GM19023 (cell line): ENCODE measurements at regions not wholly inside any gene's neighbourhood (a gene's known extent, or its start where the extent isn't known, plus 50 kb on each side); places are given as distances from the start of the nearest gene placed in this dataset.
"Not testable (repeated sequence)": the region's sequence is repeated elsewhere in the genome, so short reads cannot be mapped to it uniquely, and the experiment has no call there.

Source experiments
- ATAC-seq: cut with Tn5 transposase; IDR thresholded peaks from one replicate; pipeline ENCODE4 v1.9.1; 2021; ENCODE audit warnings: mild to moderate bottlenecking, moderate library complexity; ENCODE audit not compliant: unreplicated experiment

DNA sequence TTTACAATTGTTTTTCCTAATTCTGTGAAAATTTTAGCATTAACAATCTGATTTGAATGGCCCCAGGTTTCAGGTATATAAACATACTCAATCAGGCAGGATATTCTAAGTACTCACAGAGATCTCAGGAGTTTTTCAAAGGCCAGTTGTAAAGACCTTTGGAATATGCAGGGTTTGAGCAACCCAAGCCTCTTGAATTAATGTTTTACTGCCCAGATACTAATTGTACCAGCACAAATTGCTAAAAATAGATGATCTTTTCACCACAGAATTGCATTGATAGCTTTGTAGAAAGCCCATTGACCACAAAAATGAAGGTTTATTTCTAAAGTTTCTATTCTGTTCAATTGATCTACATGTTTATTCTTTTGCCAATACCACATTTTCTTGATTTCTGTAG, 186.5 kb downstream of the OSTF1 start:
- no peak for ATAC-seq

DNA sequence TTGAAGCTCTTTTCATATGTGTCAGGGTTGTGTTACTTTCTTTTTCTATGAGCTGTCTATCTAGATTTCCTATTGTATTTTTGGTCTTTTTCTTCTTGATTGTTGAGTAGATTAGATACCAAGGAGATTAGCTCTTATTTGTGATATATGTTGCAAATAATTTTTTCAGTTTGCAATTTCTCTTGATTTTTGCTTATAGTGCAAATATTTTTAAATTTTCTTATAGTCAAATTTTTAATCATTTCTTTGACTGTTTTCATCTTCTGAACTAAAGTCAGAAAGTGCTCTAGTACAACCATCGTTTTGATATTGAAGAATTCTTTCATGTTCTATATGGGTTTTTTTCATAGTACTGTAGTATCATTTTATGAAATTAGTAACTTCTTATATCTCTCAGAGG, 193.7 kb downstream of the OSTF1 start:
- no peak for ATAC-seq

DNA sequence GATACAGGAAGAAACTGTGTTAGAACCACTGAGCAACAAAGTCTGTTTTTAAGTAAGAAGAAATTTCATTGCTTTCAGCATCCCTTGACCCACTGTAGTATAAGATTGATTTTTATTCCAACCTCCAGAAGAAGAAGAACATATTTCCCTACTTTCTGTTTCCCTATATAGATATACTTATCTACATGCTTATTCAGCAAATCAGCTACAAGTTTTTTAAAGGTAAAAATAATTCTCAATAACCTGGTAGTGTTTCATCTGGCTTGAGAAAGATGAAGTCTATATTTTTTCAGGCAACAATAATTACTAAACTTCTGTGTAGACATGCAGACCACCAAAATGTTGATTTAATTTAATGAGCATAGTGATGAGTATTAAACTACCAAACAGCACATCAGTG, 201.0 kb downstream of the OSTF1 start:
- ATAC-seq: no peak

DNA sequence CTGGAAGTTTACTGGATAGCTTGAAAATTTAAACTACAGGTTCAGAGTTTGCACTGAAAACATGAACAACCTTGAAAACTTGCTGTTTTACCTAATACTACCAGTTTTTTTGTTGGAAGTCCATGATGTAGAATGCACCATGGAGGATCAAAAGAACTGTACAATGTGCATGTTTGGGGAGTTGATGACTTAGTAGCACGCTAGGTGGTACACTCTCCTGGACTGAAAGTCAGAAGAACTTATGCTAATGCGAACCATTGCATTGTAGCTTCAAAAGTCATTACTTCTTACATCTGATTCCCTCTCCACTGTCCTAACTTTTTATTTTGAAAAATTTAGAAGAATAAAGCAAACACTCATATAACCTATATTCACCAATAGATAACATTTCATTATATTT, 211.0 kb downstream of the OSTF1 start:
- ATAC-seq: no peak

DNA sequence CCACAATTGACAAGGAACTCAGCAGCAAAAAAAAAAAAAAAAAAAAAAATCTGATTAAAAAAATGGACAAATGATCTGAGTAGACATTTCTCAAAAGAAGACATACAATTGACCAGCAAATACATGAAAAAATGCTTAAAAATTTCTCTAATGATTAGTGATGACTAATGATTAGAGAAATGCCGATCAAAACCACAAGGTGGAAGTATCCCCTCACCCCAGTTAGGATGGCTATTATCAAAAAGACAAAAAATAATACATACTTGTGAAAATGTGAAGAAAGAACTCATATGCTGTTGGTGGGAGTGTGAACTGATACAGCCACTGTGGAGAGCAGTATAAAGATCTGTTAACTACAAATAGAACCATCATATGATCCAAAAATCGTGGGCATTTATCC, 245.3 kb downstream of the OSTF1 start:
- ATAC-seq: no peak

DNA sequence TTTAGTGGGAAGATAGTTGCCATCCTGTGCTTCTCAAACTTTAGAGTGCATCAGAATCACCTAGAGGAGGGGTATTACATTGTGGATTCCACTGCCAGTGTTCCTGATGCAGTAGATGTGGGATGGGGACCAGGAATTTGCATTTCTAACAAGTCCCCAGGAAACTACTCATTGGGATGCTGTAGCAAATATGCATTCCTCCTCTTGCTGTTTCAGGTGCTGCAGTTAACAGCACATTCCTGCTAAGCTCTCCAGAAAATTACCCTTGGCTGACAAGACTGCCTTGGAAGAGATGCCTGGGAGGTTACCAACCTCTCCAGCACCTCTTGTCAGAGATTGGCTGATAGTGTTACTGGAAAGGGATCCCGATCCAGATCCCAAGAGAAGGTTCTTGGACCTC, 270.5 kb downstream of the OSTF1 start:
- ATAC-seq: no peak

DNA sequence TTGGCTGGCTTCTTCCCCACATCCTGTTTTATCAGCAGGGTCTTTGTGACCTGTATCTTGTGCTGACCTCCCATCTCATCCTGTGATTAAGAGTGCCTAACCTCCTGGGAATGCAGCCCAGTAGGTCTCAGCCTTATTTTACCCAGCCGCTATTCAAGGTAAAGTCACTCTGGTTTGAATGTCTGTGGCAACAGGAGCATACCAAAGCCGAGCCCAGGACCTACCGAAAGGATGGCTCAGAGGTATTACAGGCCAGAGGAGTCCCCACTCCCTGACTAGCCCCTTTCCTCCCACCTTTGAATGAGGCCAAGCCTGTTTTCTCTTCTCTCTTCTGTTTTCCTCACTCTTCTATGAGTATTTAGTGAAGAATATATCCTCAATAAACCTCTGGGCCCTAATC, 271.3 kb downstream of the OSTF1 start:
- no peak for ATAC-seq

DNA sequence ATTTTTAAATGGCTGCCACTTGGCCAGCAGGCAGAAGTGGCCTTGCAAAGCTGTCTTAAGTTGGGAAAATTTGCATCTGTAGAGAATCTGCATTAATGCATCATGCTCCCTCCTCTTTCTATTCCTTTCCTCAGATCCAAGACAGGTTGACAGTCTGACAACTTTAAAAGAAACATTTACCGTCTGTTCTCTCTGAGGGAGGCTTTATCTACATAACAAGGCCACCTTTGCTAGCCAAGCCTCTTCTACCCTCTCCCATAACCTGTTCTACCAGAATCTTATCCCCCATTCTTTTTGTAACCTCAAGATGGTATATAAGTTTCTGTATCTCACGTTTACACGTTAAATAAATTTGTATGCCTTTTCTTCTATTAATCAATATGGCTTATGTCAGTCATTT, 271.9 kb downstream of the OSTF1 start:
- no peak for ATAC-seq

DNA sequence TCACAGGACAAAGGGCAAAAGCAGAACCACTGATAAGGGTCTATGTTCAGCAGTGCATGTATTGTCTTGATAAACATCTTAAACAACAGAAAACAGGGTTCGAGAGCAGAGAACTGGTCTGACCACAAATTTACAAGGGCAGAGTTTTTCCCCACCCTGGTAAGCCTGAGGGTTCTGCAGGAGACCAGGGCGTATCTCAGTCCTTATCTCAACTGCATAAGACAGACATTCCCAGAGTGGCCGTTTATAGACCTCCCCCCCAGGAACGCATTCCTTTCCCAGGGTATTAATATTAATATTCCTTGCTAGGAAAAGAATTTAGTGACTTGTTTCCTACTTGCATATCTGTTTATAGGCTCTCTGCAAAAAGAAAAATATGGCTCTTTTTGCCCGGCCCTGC, 274.1 kb downstream of the OSTF1 start:
- ATAC-seq: not testable (repeated sequence)

DNA sequence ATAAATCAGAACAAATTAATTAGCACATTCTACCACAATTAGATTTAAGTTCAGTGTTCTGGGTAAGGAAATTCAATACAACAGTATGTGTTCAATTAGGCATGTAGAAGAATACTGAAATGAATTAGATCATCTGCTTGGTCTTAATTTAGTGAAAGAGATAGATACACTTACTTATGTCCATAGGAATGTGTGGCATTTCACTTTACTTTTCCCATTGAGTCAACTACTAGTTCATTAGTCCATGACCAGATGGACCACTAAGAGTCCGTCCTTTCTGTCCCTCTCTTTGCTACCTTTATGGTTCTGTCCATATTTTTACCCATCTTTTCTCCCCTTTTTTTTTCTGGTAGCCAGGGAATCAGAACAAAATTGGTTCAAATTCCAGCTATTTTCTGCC, 276.9 kb downstream of the OSTF1 start:
- no peak for ATAC-seq

DNA sequence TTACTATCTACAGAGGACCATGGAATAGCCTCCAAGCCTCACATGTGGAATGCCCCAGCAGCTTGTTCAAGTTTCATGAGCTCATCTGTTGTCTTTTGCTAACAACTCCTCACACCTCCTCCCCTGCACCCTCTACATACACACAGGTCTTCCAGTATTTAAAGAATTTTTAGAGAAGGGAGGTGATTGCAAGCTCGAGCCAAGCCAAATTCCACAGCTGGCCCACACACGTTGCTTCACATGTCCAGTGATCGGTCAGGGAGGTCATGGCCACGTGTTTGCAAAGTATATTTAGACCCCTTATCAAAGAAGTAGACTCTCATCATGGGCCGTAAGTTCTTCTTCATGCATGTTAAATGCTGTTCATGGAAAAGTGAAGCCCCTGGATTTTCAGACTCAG, 281.7 kb downstream of the OSTF1 start:
- no peak for ATAC-seq

DNA sequence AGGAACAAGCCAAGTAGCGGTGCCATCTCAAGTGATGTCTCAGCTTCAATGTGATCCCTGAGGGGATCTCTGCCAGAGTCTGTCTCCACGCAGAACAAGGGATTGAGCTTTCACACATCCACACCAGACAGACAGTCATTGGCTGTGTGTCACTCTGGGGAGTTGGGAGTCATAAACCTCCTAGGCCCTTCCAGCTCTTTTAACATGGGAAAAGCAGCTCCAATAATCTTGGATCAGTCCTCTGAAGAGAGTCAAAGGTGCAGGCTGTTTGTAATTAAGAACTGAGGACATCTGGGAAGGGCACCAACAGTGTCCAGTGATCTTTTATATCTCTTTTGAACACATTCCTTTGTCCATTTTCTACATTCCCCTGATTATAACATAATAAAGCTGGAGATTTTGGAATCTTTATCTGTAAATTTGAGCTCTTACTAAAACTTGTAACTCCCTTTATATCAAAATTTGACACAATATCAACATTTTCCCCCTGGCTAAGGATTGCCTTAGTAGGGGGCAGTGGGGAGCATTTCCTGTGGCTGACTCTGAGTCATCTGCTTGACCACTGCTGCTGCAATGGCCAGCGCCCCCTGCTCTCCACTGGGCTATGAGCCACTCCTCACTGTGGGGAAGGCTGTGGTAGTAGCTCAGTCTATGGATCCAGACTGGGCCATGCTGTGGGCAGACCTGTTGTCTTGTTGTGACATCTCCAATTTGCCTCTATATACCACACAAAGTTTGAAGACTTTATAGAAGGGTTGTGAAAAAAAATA, 284.4 kb downstream of the OSTF1 start:
- no peak for ATAC-seq

DNA sequence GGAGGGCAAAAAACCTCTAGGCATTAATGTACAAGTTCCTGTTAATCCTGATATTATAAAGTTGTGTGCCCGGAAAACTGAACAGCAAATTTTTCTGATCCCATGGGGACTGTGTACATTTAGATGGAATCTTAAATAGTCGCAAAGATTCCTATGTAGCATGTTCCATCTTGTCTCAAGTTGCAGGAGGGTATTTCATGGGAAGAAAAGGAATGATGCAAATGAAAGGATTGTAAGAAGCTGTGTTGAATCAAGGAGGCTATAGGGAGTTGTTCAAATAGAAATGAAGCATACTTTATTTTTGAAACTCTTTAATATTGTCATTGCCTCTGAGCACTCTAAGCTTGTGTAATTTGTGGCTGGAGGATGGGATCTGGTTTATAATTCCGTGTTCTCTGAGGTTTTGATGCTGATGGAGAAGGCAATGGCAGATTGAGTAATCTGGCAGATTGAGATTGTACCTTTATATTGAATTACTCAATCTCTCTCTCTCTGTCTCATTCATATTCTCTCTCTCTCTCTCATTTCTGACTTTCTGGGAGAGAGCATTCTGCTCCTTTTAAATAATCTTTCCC, 288.5 kb downstream of the OSTF1 start:
- ATAC-seq: no peak

DNA sequence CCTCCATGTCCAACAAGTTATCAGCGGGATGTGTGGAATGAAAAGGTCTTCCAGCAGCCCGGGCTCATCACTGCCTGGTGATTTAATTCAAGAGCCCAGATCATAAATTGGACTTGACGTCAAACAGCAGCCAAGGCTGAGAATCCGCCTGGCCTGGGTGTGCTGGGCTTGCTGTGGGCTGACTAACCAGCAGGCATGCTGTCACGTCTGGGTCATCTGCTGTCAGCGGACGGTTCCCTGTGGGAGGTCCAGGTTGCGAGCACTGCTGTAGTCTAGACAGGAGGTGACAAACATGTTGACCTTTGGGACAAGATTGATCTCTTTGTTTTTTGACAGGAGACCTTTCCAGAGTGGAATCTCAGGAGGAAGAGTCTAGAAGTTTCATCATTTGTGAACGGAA, 289.7 kb downstream of the OSTF1 start:
- ATAC-seq: no peak

DNA sequence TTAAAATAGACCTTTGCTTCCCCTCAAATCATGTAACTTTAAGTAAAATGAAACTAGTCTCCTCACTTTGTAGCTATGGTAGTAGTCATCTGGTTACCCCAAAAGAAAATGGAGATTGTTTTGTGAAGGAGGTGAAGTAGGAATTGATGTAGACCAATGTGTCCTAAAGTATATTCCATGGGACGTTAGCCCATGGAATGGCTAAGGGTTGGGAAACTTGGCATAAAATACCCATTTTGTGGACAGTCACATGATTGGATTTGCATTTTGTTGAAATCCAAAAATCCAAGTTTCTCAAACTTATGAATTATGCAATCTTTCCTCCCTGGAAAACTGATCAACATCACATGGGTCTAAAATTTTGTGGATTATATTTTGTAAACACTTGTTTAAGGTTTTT, 290.6 kb downstream of the OSTF1 start:
- no peak for ATAC-seq

DNA sequence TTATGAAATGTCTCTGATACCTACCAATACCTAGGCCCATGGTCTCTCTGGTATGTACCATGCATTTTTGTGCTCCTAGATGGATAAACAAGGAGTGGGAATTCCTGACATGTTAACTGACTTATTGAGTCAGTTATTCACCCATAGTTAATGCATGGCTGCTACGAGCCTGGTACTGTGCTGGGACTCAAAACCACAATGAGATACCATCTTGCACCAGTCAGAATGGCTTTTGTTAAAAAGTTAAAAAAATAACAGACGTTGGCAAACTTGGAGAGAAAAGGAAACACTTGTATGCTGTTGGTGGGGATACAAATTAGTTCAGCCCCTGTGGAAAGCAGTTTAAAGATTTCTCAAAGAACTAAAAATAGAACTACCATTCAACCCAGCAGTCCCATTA, 293.8 kb downstream of the OSTF1 start:
- ATAC-seq: no peak

DNA sequence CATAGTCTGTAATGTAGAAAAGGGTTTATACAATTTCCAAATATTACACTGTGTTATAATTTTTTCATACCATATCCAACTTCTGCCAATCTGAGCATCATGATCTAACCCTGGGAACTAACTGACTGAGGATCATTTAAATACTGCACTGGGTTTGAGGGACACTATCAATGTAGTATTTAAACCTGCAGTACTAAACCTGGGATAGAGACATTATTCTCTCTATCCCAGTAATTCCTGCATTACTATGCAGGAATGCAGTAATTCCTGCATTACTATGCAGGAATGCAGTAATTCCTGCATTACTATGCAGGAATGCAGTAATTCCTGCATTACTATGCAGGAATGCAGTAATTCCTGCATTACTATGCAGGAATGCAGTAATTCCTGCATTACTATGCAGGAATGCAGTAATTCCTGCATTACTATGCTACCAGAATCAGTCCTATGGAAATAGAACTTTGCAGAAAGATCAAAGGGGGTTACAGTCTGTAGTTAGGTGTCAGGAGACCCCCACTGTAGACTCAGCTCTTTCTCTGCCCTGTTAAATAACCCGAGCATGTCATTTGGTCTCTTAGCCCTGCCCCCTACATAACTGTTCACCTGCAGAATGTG, 295.2 kb downstream of the OSTF1 start:
- ATAC-seq: not testable (repeated sequence)

DNA sequence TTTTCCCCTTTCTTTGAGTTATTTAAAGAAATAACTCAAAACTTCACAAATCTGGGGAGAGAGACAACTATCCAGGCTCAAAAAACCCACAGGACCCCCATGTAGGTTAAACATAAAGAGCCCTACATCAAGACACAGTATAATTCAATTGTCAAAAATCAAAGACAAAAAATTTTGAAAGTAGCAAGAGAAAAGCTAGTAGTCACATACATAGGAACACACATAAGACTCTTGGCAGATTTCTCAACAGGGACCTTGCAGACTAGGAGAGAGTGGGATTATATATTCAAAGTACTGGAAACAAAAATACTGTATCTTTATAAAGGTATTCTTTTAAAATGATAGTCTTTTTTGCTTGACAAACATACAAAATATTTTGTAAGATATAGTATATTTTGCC, 296.9 kb downstream of the OSTF1 start:
- ATAC-seq: no peak

DNA sequence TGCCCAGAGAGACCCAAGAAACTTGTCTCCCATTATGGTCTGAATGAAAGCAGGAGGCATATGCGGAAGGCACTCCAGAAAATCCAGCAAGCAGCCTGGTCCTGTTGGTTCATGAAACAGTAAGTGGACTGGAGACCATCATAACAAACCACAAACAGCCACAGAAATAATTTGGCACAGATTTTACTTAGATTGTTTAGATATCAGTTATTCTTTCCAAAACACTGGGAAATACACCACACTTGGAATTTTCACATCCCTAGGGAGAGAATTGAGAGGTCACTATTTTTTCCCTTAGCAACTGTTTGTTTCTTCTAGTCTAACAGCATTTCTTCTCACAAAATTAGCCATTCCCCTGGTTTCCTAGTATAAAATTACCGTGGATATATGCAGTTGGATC, 300.8 kb downstream of the OSTF1 start:
- ATAC-seq: no peak

DNA sequence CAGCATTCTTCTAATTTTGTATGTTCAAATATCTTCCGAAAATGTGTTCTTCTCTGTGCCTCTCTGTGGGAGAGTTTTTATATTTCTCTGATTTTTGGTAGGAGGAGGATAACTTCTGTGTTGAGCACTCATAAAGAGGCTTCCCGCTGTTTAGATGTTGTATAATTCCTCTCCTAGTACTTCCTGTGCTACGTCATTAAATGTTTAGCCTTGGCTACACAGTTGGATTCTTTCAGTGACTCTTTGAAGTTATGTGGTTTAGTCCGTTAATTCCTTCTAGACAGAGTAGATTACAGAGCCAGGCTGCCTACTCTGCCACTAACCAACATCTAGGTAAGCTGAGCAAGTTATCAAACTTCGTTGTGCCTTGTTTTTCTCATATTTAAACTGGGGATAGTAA, 302.6 kb downstream of the OSTF1 start:
- ATAC-seq: no peak

DNA sequence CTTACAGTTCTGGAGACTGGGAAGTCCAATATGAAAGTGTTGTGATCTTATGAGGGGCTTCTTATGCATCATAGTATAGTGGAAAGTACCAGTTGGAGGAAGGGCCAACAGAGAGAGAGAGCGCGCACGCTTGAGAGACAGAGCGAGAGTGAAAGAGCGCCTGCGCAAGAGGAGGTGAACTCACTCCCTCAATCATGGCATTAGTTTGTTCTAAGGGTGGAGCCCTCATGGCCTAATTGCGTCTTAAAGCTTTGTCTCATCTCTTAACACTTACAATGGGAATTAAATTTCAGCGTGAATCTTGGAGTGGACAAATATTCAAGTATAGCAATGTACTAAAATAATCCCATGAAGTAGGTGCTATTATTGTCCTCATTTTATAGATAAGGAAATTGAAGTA, 303.2 kb downstream of the OSTF1 start:
- no peak for ATAC-seq

DNA sequence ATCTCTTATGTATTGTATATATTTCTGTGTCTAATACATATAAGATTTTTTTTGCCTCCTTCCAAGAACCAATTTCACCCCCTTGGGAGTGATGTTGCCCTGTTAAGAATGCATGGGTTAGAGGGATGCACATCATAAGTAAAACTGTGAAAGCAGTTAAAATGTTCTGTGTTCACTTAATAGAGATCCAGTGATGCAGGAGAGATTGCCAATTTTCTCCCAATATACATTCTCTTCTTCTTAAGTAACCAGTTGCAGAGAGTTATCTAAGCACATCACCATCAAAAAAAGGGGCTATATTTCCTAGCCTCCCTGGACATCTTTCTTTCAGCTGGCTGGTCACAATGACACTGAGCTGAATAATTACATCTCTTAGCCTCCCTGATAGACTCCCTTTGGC, 307.0 kb downstream of the OSTF1 start:
- ATAC-seq: no peak

DNA sequence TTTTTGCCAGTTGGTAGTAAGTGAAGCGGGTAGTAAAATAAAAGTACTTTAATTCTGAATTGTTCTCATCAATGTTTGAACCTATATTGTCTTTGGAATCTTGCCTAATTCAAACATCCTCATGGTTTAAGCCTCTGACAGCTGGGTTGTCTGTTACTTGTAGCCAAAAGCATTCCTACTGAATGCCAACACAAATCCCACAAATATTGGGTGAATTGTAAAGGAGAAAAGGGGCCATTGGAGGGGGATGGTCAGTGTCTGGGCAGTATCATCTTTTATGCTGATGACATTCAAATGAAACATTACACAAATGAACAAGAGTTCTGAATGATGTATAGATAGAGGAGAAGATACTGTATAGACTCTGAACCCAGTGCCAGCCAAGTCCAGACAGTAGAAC, 309.5 kb downstream of the OSTF1 start:
- no peak for ATAC-seq
